ENCODE measurements at regions not wholly inside any gene's neighbourhood (a gene's known extent, or its start where the extent isn't known, plus 50 kb on each side); places are given as distances from the start of the nearest gene placed in this dataset.

DNA sequence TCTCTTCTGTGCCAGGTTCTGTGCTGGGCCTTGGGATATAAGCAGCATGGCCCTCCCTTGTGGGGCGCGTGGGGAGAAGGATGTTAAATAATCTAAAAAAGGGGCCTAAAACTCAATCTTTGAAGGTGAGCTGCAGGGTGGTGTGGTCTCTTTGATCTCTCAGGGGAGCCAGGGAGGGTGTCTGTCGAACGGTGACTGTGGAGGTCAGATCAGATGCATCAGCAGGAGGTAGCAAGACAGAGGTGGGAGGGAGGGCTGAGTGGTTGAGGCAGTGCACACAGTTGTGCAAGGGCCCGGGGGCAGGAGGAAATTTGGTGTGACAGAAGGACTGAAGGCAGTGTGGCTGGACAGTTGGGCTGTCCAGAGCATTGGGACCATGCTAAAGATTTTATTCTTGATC lies 287.3 kb downstream of the BMP7 start:
- Histone ChIP-seq H3K4me1 (no peaks in the 10 kb centered on the region), H3K27ac (no peak overlapping the region), H3K4me3 (no peak overlapping the region), H3K36me3 (no peaks in the 10 kb centered on the region), H3K9me3 (no peaks in the 10 kb centered on the region), H3K27me3 (peaks cover 23% of the 10 kb centered on the region)
- DNase-seq = no peak
- intact Hi-C loops (cut with DNase I; ENCODE audit: low total_unique reads) (loop anchor here (10.0 kb wide), 2 partner anchors 354 to 424 kb away; partner anchors contain the start of gene TFAP2C), in situ Hi-C loops (cut with MboI; ENCODE audit: low pct_ligation_motif_present in 1 of 4, low pct_unique_long_range_greater_than_20kb in 1 of 4, low sequenced_read_pairs in 3 of 4) (loop anchor here in 3 of 4 donors (10.0 kb wide), 2 partner anchors 424 to 434 kb away; no protein-coding TSS in a partner anchor)
- WGBS, 2 donors (ENCODE audit: low coverage in 1 of 2) = 82% methylated on average over 5 of the region's 5 CpGs; no CpG with 5 or more reads in 1 of the 2 donors
- TF ChIP-seq POLR2AphosphoS5 (IDR thresholded peaks at IDR 0.05) = no peak
- no peak for TF ChIP-seq POLR2A (IDR thresholded peaks at IDR 0.05)
- TF ChIP-seq, protein P1, sequence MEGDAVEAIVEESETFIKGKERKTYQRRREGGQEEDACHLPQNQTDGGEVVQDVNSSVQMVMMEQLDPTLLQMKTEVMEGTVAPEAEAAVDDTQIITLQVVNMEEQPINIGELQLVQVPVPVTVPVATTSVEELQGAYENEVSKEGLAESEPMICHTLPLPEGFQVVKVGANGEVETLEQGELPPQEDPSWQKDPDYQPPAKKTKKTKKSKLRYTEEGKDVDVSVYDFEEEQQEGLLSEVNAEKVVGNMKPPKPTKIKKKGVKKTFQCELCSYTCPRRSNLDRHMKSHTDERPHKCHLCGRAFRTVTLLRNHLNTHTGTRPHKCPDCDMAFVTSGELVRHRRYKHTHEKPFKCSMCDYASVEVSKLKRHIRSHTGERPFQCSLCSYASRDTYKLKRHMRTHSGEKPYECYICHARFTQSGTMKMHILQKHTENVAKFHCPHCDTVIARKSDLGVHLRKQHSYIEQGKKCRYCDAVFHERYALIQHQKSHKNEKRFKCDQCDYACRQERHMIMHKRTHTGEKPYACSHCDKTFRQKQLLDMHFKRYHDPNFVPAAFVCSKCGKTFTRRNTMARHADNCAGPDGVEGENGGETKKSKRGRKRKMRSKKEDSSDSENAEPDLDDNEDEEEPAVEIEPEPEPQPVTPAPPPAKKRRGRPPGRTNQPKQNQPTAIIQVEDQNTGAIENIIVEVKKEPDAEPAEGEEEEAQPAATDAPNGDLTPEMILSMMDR (IDR thresholded peaks at IDR 0.05) = no peak
- TF ChIP-seq EP300 (IDR thresholded peaks at IDR 0.05; ENCODE audit: low read depth) = no peak

DNA sequence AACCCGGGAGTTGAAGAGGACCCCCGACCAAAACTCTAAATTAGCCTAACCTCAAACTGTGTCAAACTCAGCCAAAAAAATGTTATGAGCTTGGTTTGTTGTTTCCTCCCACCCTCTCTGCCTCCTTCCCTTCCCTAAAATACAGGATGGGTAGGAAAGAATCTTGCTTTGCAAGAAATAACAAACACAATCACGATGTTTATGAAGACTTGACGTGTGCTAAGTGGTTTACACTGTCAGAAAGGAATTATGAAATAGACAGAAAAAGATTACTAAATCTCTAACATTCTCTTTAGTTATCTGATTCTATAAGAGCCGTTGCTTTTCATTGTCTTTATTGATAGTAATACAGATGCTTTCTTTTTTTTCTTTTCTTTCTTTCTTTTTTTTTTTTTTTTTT lies 285.1 kb downstream of the BMP7 start:
- TF ChIP-seq, protein P1 (IDR thresholded peaks at IDR 0.05) = no peak
- TF ChIP-seq EP300 (IDR thresholded peaks at IDR 0.05; ENCODE audit: low read depth) (no peak), POLR2AphosphoS5 (IDR thresholded peaks at IDR 0.05) (no peak), POLR2A (IDR thresholded peaks at IDR 0.05) (no peak)
- Histone ChIP-seq H3K36me3 (no peaks in the 10 kb centered on the region), H3K4me1 (no peaks in the 10 kb centered on the region), H3K27ac (no peak overlapping the region), H3K27me3 (peaks cover 8% of the 10 kb centered on the region), H3K9me3 (peaks cover 5 to 14% of the 10 kb centered on the region in 2 donors), H3K4me3 (no peak overlapping the region)
- no peak for DNase-seq
- intact Hi-C loops (cut with DNase I; ENCODE audit: low total_unique reads) = no loop called here
- in situ Hi-C loops (cut with MboI; ENCODE audit: low pct_ligation_motif_present in 1 of 4, low pct_unique_long_range_greater_than_20kb in 1 of 4, low sequenced_read_pairs in 3 of 4) = no loop called here
- 40 to 48% methylated on average over 3 to 5 of the region's 5 CpGs for WGBS, 2 donors (ENCODE audit: low coverage in 1 of 2)

DNA sequence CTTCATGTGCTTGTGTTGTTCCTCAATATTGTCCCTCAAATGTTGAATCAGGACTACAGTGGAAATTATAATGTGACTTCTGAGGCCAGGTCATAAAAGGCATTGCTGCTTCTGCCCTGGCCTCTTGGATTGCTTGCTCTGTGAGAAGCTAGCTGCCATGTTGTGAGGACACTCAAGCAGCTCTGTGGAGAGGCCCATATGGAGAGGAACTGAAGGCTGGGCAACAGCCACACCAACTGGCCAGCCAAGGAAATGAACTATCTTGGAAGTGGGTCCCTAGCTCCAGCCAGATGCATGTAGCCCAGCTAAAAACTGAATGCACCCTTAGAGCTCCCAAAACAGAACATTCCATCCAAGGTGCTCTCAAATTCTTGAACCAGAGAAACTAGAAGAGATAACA lies 282.6 kb downstream of the BMP7 start:
- intact Hi-C loops (cut with DNase I; ENCODE audit: low total_unique reads) (no loop called here), in situ Hi-C loops (cut with MboI; ENCODE audit: low pct_ligation_motif_present in 1 of 4, low pct_unique_long_range_greater_than_20kb in 1 of 4, low sequenced_read_pairs in 3 of 4) (no loop called here)
- no peak overlapping the region for H3K4me3 ChIP-seq
- no peak for DNase-seq
- H3K4me1 ChIP-seq = no peaks in the 10 kb centered on the region
- TF ChIP-seq POLR2A (IDR thresholded peaks at IDR 0.05) (no peak), POLR2AphosphoS5 (IDR thresholded peaks at IDR 0.05) (no peak), EP300 (IDR thresholded peaks at IDR 0.05; ENCODE audit: low read depth) (no peak)
- TF ChIP-seq, protein P1 (IDR thresholded peaks at IDR 0.05) = no peak
- no peaks in the 10 kb centered on the region for H3K27me3 ChIP-seq
- H3K36me3 ChIP-seq = no peaks in the 10 kb centered on the region
- H3K27ac ChIP-seq = no peak overlapping the region
- H3K9me3 ChIP-seq = peaks cover 5 to 14% of the 10 kb centered on the region in 2 donors

DNA sequence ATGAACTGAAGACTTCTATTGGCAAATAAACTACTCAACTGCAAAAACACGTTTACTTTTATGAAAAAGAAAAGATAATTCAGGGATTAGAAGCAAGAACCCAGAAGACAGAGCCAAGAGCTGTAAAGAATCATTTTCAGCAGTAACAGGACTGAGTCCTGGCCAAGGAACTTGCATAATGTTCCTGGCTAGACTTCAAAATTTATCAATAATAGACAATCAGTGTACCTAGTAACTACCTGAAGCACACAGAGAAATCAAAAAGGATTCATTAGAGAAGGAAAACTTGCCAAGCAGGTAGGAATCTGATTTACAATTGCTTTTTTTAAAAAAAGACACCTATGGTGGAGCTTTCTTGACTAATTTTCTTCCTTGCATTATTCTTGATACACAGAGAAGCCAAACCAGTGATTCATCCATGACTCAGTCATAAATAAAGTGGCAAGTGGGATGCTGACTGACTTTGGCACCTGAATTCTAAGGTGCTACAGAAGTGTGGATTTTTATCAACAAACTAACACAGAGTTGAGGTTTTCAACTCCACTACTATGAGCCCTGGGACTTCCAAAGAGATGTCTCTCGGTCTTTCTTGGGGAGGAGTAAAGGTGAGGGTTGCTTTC lies 281.3 kb downstream of the BMP7 start:
- in situ Hi-C loops (cut with MboI; ENCODE audit: low pct_ligation_motif_present in 1 of 4, low pct_unique_long_range_greater_than_20kb in 1 of 4, low sequenced_read_pairs in 3 of 4) (no loop called here), intact Hi-C loops (cut with DNase I; ENCODE audit: low total_unique reads) (no loop called here)
- H3K4me1 ChIP-seq = no peaks in the 10 kb centered on the region
- H3K9me3 ChIP-seq = peaks cover 5 to 14% of the 10 kb centered on the region in 2 donors
- H3K4me3 ChIP-seq = no peak overlapping the region
- WGBS, 2 donors (ENCODE audit: low coverage in 1 of 2) = 40 to 62% methylated on average over 2 of the region's 2 CpGs
- H3K27me3 ChIP-seq = no peaks in the 10 kb centered on the region
- H3K36me3 ChIP-seq = no peaks in the 10 kb centered on the region
- H3K27ac ChIP-seq = no peak overlapping the region
- no peak for TF ChIP-seq EP300 (IDR thresholded peaks at IDR 0.05; ENCODE audit: low read depth)
- TF ChIP-seq POLR2A (IDR thresholded peaks at IDR 0.05) = no peak
- no peak for TF ChIP-seq POLR2AphosphoS5 (IDR thresholded peaks at IDR 0.05)
- TF ChIP-seq, protein P1 (IDR thresholded peaks at IDR 0.05) = no peak
- no peak for DNase-seq
